Panc1 (cell line): ENCODE measurements at regions not wholly inside any gene's neighbourhood (a gene's known extent, or its start where the extent isn't known, plus 50 kb on each side); places are given as distances from the start of the nearest gene placed in this dataset.

Experiments
- ATAC-seq: fragments of 200-7000 bp; cut with Tn5 transposase; 2 replicates; pipeline ENCODE4 v1.9.1; 2020; ENCODE audit warnings: mild to moderate bottlenecking, moderate library complexity
- BruUV-seq: library from RNA; stranded (reverse); fragments of 400-500 nt; replicated peaks from 2 replicates; lab custom pipeline; 2021; lab: Mats Ljungman, UMichigan
- CTCF ChIA-PET: fragments of 300-600 bp; sonication (Branson Sonifier 250); formaldehyde crosslinking; loops from one replicate; lab custom pipeline; 2022; ENCODE audit warnings: antibody characterized with exemption; lab: Charles Lee
- POLR2A ChIA-PET: fragments of 300-600 bp; sonication (Branson Sonifier 250); formaldehyde crosslinking; loops from one replicate; lab custom pipeline; 2022; ENCODE audit warnings: antibody characterized with exemption; lab: Charles Lee
- DNase-seq: peaks from one replicate; pipeline ENCODE4 v3.0.0-alpha.2; 2010; ENCODE audit warnings: low read depth, low spot score
- H3K27ac ChIP-seq: 2 replicates; pipeline ENCODE4 v1.5.1; 2011; ENCODE audit warnings: mild to moderate bottlenecking, low read length, inconsistent platforms
- H3K27me3 ChIP-seq: fragments of 200-500 bp; sonication (Bioruptor generic); 2 replicates; pipeline ENCODE4 v1.6.0; 2014; ENCODE audit warnings: low read length, inconsistent platforms; ENCODE audit not compliant: control insufficient read depth, insufficient read depth
- H3K36me3 ChIP-seq: fragments of 200-500 bp; sonication (Bioruptor generic); 2 replicates; pipeline ENCODE4 v1.5.1; 2014; ENCODE audit warnings: inconsistent platforms, mild to moderate bottlenecking, low read length, moderate library complexity; ENCODE audit not compliant: control insufficient read depth, insufficient read depth
- H3K4me1 ChIP-seq: 2 replicates; pipeline ENCODE4 v1.5.1; 2011; ENCODE audit warnings: inconsistent platforms, mild to moderate bottlenecking, low read length, moderate library complexity; ENCODE audit not compliant: control insufficient read depth, insufficient read depth
- H3K4me3 ChIP-seq, 2 experiments: 2 replicates each; pipeline ENCODE4 v1.5.1; 2011 to 2012; ENCODE audit warnings: low read depth in 2 of 2, low read length in 2 of 2, mild to moderate bottlenecking in 2 of 2, inconsistent platforms in 1 of 2, moderate library complexity in 1 of 2
- H3K9me3 ChIP-seq: fragments of 200-500 bp; sonication (Bioruptor generic); 2 replicates; pipeline ENCODE4 v1.5.1; 2014; ENCODE audit warnings: low read depth, mild to moderate bottlenecking, inconsistent platforms, low read length, moderate library complexity; ENCODE audit not compliant: control insufficient read depth, insufficient read depth
- POLR2AphosphoS5 ChIP-seq: IDR thresholded peaks from 2 replicates; pipeline ENCODE4 v1.6.1; 2012; ENCODE audit warnings: mild to moderate bottlenecking, low read depth, low read length, moderate library complexity
- SIN3A ChIP-seq: IDR thresholded peaks from 2 replicates; pipeline ENCODE4 v1.6.1; 2012; ENCODE audit warnings: low read depth, mild to moderate bottlenecking, low read length, moderate library complexity, borderline replicate concordance; ENCODE audit not compliant: insufficient read depth
- TCF7L2 ChIP-seq: IDR thresholded peaks from 2 replicates; pipeline ENCODE4 v1.6.1; 2011; ENCODE audit warnings: mild to moderate bottlenecking, low read depth, low read length, inconsistent platforms
- in situ Hi-C: cut with HindIII; loops from 2 replicates; pipeline ENCODE4 v1.10.0; 2016; ENCODE audit warnings: low sequenced_read_pairs, low pct_unique_long_range_greater_than_20kb
- intact Hi-C: fragments of 100-400 bp; cut with micrococcal nuclease; formaldehyde crosslinking; loops from one replicate; pipeline ENCODE4 v1.10.0; 2022; ENCODE audit not compliant: unreplicated experiment
- TF ChIP-seq, protein P1 (sequence below): fragments of 450-650 bp; IDR thresholded peaks from 2 replicates; pipeline ENCODE4 v1.5.1; 2017; ENCODE audit warnings: mild to moderate bottlenecking
- TF ChIP-seq, protein P2 (sequence below), 2 experiments: IDR thresholded peaks; 2 replicates each; pipeline ENCODE4 v1.6.1; 2011 to 2012; ENCODE audit warnings: low read depth in 2 of 2, control low read depth in 1 of 2, low read length in 1 of 2, mild to moderate bottlenecking in 1 of 2, moderate library complexity in 1 of 2; ENCODE audit not compliant: insufficient read depth in 1 of 2

DNA sequence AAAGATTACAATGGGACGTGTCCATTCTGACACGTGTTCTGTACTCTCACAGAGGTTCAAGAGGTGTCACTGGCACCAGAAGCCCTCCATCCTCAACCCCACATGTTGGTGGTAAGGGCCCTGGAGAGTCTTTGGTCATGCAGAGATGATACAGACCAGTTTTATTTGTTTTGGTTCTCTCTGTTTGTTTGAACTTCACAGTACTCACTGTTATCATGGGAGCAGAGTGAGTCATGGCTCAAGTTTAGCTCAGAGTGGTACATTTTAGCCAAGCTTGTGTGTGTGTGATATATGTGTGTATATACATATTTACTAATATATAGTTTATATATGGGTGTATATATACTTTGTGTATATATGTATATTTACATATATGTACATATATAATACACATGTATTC lies 935.6 kb downstream of the GRID1 start:
- H3K27ac ChIP-seq = no peak overlapping the region
- TF ChIP-seq SIN3A = no peak
- no peak for TF ChIP-seq POLR2AphosphoS5
- TF ChIP-seq TCF7L2 = no peak
- TF ChIP-seq, protein P1, sequence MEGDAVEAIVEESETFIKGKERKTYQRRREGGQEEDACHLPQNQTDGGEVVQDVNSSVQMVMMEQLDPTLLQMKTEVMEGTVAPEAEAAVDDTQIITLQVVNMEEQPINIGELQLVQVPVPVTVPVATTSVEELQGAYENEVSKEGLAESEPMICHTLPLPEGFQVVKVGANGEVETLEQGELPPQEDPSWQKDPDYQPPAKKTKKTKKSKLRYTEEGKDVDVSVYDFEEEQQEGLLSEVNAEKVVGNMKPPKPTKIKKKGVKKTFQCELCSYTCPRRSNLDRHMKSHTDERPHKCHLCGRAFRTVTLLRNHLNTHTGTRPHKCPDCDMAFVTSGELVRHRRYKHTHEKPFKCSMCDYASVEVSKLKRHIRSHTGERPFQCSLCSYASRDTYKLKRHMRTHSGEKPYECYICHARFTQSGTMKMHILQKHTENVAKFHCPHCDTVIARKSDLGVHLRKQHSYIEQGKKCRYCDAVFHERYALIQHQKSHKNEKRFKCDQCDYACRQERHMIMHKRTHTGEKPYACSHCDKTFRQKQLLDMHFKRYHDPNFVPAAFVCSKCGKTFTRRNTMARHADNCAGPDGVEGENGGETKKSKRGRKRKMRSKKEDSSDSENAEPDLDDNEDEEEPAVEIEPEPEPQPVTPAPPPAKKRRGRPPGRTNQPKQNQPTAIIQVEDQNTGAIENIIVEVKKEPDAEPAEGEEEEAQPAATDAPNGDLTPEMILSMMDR = no peak
- TF ChIP-seq, protein P2, sequence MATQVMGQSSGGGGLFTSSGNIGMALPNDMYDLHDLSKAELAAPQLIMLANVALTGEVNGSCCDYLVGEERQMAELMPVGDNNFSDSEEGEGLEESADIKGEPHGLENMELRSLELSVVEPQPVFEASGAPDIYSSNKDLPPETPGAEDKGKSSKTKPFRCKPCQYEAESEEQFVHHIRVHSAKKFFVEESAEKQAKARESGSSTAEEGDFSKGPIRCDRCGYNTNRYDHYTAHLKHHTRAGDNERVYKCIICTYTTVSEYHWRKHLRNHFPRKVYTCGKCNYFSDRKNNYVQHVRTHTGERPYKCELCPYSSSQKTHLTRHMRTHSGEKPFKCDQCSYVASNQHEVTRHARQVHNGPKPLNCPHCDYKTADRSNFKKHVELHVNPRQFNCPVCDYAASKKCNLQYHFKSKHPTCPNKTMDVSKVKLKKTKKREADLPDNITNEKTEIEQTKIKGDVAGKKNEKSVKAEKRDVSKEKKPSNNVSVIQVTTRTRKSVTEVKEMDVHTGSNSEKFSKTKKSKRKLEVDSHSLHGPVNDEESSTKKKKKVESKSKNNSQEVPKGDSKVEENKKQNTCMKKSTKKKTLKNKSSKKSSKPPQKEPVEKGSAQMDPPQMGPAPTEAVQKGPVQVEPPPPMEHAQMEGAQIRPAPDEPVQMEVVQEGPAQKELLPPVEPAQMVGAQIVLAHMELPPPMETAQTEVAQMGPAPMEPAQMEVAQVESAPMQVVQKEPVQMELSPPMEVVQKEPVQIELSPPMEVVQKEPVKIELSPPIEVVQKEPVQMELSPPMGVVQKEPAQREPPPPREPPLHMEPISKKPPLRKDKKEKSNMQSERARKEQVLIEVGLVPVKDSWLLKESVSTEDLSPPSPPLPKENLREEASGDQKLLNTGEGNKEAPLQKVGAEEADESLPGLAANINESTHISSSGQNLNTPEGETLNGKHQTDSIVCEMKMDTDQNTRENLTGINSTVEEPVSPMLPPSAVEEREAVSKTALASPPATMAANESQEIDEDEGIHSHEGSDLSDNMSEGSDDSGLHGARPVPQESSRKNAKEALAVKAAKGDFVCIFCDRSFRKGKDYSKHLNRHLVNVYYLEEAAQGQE (IDR thresholded peaks at IDR 0.05; ENCODE audit: insufficient read depth in 1 of 2, low read depth in 2 of 2, low read length in 1 of 2) = no peak
- ChIA-PET CTCF (no interaction called here), POLR2A (no interaction called here)
- H3K4me3 ChIP-seq = no peak overlapping the region
- H3K4me1 ChIP-seq = no peaks in the 10 kb centered on the region
- intact Hi-C loops = no loop called here
- ATAC-seq = no peak
- H3K9me3 ChIP-seq = no peaks in the 10 kb centered on the region
- H3K36me3 ChIP-seq = no peaks in the 10 kb centered on the region
- no TSS peak for BruUV-seq
- no peaks in the 10 kb centered on the region for H3K27me3 ChIP-seq
- peak; percentile 2 for DNase-seq
- in situ Hi-C loops = no loop called here

DNA sequence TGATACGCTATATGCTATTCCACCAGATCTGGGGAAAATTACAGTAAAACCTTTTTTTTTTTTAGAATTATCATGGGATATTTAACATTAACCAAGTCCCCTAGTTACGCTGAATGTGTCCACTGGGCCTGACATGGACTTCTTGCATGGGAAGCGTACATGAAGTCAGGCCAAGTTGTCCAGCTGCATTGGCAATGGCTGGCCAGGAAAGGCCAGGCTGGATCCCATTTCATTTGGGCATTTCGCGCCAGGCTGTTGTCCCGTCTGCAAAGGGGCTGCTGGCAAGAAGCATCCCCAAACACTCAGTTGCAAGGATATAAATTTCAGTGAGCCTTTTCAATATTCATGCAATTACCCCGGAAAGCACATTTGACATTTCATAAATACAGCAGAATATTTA lies 933.3 kb downstream of the GRID1 start:
- Histone ChIP-seq H3K27ac (no peak overlapping the region), H3K27me3 (no peaks in the 10 kb centered on the region), H3K36me3 (no peaks in the 10 kb centered on the region), H3K4me3 (no peak overlapping the region), H3K9me3 (no peaks in the 10 kb centered on the region), H3K4me1 (no peaks in the 10 kb centered on the region)
- no TSS peak for BruUV-seq
- ATAC-seq (no peak), DNase-seq (no peak)
- in situ Hi-C loops (no loop called here), intact Hi-C loops (no loop called here)
- ChIA-PET POLR2A (no interaction called here), CTCF (no interaction called here)
- TF ChIP-seq TCF7L2 (no peak), POLR2AphosphoS5 (no peak), SIN3A (no peak)
- TF ChIP-seq, protein P2 (IDR thresholded peaks at IDR 0.05; ENCODE audit: insufficient read depth in 1 of 2, low read depth in 2 of 2, low read length in 1 of 2) = no peak
- TF ChIP-seq, protein P1 = no peak
